ENCODE measurements at regions not wholly inside any gene's neighbourhood (a gene's known extent, or its start where the extent isn't known, plus 50 kb on each side); places are given as distances from the start of the nearest gene placed in this dataset.

- DNase-seq (ENCODE audit: extremely low spot score, unreplicated experiment): peak; percentile 78
- H3K4me1 Mint-ChIP-seq (ENCODE audit: unreplicated experiment): no peaks in the 10 kb centered on the region
- H3K27me3 Mint-ChIP-seq (ENCODE audit: unreplicated experiment): peaks cover 2% of the 10 kb centered on the region
- no peak overlapping the region for H3K4me3 Mint-ChIP-seq (ENCODE audit: unreplicated experiment)
- TF ChIP-seq CTCF (IDR thresholded peaks at IDR 0.05): no peak
- H3K27ac Mint-ChIP-seq (ENCODE audit: unreplicated experiment): no peak overlapping the region
- no peaks in the 10 kb centered on the region for H3K36me3 Mint-ChIP-seq (ENCODE audit: unreplicated experiment)
- no peaks in the 10 kb centered on the region for H3K9me3 Mint-ChIP-seq (ENCODE audit: unreplicated experiment)
Observed at GRCh38 chr5:2009986-2010914, 127.5 kb upstream of the IRX4 start.

GRCh38 chr5:2008851-2009629 lies 126.3 kb upstream of the IRX4 start:
- no peak overlapping the region for H3K4me3 Mint-ChIP-seq (ENCODE audit: unreplicated experiment)

GRCh38 chr5:2007878-2008501 lies 125.3 kb upstream of the IRX4 start:
- no peak overlapping the region for H3K4me3 Mint-ChIP-seq (ENCODE audit: unreplicated experiment)
- H3K9me3 Mint-ChIP-seq (ENCODE audit: unreplicated experiment): no peaks in the 10 kb centered on the region
- DNase-seq (ENCODE audit: extremely low spot score, unreplicated experiment): peak; percentile 84
- no peaks in the 10 kb centered on the region for H3K4me1 Mint-ChIP-seq (ENCODE audit: unreplicated experiment)
- no peak for TF ChIP-seq CTCF (IDR thresholded peaks at IDR 0.05)
- H3K27ac Mint-ChIP-seq (ENCODE audit: unreplicated experiment): no peak overlapping the region
- no peaks in the 10 kb centered on the region for H3K27me3 Mint-ChIP-seq (ENCODE audit: unreplicated experiment)
- no peaks in the 10 kb centered on the region for H3K36me3 Mint-ChIP-seq (ENCODE audit: unreplicated experiment)

More at GRCh38 chr5:2008851-2009629, 126.3 kb upstream of the IRX4 start:
- H3K27ac Mint-ChIP-seq (ENCODE audit: unreplicated experiment): no peak overlapping the region
- no peak for TF ChIP-seq CTCF (IDR thresholded peaks at IDR 0.05)
- H3K9me3 Mint-ChIP-seq (ENCODE audit: unreplicated experiment): no peaks in the 10 kb centered on the region
- peak; percentile 78 for DNase-seq (ENCODE audit: extremely low spot score, unreplicated experiment)
- H3K36me3 Mint-ChIP-seq (ENCODE audit: unreplicated experiment): no peaks in the 10 kb centered on the region
- H3K27me3 Mint-ChIP-seq (ENCODE audit: unreplicated experiment): no peaks in the 10 kb centered on the region
- no peaks in the 10 kb centered on the region for H3K4me1 Mint-ChIP-seq (ENCODE audit: unreplicated experiment)

- no peaks in the 10 kb centered on the region for H3K9me3 Mint-ChIP-seq (ENCODE audit: unreplicated experiment)
- DNase-seq (ENCODE audit: extremely low spot score, unreplicated experiment): no peak
- no peak overlapping the region for H3K27ac Mint-ChIP-seq (ENCODE audit: unreplicated experiment)
- no peaks in the 10 kb centered on the region for H3K4me1 Mint-ChIP-seq (ENCODE audit: unreplicated experiment)
- no peaks in the 10 kb centered on the region for H3K27me3 Mint-ChIP-seq (ENCODE audit: unreplicated experiment)
- TF ChIP-seq CTCF (IDR thresholded peaks at IDR 0.05): no peak
- no peak overlapping the region for H3K4me3 Mint-ChIP-seq (ENCODE audit: unreplicated experiment)
- H3K36me3 Mint-ChIP-seq (ENCODE audit: unreplicated experiment): no peaks in the 10 kb centered on the region
Observed at GRCh38 chr5:2007496-2007877, 124.8 kb upstream of the IRX4 start.

- H3K27me3 Mint-ChIP-seq (ENCODE audit: unreplicated experiment): no peaks in the 10 kb centered on the region
- no peak for TF ChIP-seq CTCF (IDR thresholded peaks at IDR 0.05)
Observed at GRCh38 chr5:2006971-2007291, 124.2 kb upstream of the IRX4 start.

More at GRCh38 chr5:2006971-2007291, 124.2 kb upstream of the IRX4 start:
- no peaks in the 10 kb centered on the region for H3K4me1 Mint-ChIP-seq (ENCODE audit: unreplicated experiment)
- H3K9me3 Mint-ChIP-seq (ENCODE audit: unreplicated experiment): no peaks in the 10 kb centered on the region
- no peaks in the 10 kb centered on the region for H3K36me3 Mint-ChIP-seq (ENCODE audit: unreplicated experiment)
- DNase-seq (ENCODE audit: extremely low spot score, unreplicated experiment): peak; percentile 83
- no peak overlapping the region for H3K27ac Mint-ChIP-seq (ENCODE audit: unreplicated experiment)
- H3K4me3 Mint-ChIP-seq (ENCODE audit: unreplicated experiment): no peak overlapping the region
